Endothelial cell (in vitro differentiated cells): ENCODE measurements at regions not wholly inside any gene's neighbourhood (a gene's known extent, or its start where the extent isn't known, plus 50 kb on each side); places are given as distances from the start of the nearest gene placed in this dataset.
A peak's percentile ranks its signal among the peaks of the same experiment; 100 is the strongest.

Source experiments
- DNase-seq: peaks from one replicate; pipeline ENCODE4 v3.0.0; 2021; ENCODE audit warnings: low spot score
- H3K27ac Mint-ChIP-seq: one replicate; pipeline ENCODE4 v1.8.0; 2021; ENCODE audit warnings: mixed read lengths, inconsistent platforms; ENCODE audit not compliant: unreplicated experiment
- H3K27me3 Mint-ChIP-seq: one replicate; pipeline ENCODE4 v1.8.0; 2021; ENCODE audit warnings: mild to moderate bottlenecking, moderate library complexity, mixed read lengths, inconsistent platforms; ENCODE audit not compliant: unreplicated experiment
- H3K36me3 Mint-ChIP-seq: one replicate; pipeline ENCODE4 v1.8.0; 2021; ENCODE audit warnings: mild to moderate bottlenecking, low read depth, mixed read lengths, inconsistent platforms; ENCODE audit not compliant: unreplicated experiment
- H3K4me1 Mint-ChIP-seq: one replicate; pipeline ENCODE4 v1.8.0; 2021; ENCODE audit warnings: mild to moderate bottlenecking, mixed read lengths, inconsistent platforms; ENCODE audit not compliant: unreplicated experiment
- H3K4me3 Mint-ChIP-seq: one replicate; pipeline ENCODE4 v1.8.0; 2021; ENCODE audit warnings: mild to moderate bottlenecking, mixed read lengths, inconsistent platforms; ENCODE audit not compliant: unreplicated experiment
- H3K9me3 Mint-ChIP-seq: one replicate; pipeline ENCODE4 v1.8.0; 2021; ENCODE audit warnings: mixed read lengths, inconsistent platforms; ENCODE audit not compliant: unreplicated experiment
- TF ChIP-seq, protein P1 (sequence below): fragments of 200-600 bp; sonication (generic); IDR thresholded peaks from one replicate; pipeline ENCODE4 v1.5.0; 2021; ENCODE audit warnings: antibody characterized with exemption; ENCODE audit not compliant: unreplicated experiment

DNA sequence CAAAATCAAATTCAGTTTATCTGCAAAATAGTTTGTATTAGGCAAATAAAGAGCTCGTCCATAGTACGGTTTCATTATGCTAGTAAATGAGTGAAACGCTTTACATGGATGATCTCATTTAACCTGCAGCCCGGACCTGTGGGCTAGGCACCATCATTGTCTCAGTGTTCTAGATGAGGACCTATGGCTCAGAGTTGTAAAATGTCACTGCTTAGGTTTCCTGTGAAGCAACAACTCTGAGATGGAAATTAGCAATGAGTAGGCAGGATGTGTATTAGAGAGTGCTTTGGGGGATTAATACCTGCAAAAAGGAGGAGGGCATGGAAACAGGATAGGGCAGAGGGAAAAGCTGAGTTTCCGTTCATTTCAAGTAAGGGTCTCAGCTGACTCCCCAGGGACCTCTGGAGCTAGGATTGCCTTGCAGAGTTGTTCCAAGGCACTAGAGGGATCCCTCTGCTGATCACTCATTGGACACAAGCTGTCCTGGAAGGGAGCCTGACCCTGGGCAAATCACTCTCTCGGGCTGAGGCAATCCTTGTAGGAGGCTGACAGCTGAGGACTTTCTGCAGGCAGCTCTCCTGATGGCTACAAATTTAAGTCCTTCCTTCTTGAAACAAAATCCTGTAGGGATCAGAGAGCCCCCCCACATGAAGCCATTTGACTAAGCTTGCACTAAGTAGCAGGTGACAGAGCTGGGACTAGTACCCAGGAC lies 58.8 kb upstream of the SIX2 start:
- peak; percentile 9 for DNase-seq
- Mint-ChIP-seq H3K36me3 (no peaks in the 10 kb centered on the region), H3K27ac (no peak overlapping the region), H3K4me1 (peaks cover 8% of the 10 kb centered on the region), H3K27me3 (no peaks in the 10 kb centered on the region), H3K4me3 (no peak overlapping the region), H3K9me3 (peaks cover 4% of the 10 kb centered on the region)
- TF ChIP-seq, protein P1, sequence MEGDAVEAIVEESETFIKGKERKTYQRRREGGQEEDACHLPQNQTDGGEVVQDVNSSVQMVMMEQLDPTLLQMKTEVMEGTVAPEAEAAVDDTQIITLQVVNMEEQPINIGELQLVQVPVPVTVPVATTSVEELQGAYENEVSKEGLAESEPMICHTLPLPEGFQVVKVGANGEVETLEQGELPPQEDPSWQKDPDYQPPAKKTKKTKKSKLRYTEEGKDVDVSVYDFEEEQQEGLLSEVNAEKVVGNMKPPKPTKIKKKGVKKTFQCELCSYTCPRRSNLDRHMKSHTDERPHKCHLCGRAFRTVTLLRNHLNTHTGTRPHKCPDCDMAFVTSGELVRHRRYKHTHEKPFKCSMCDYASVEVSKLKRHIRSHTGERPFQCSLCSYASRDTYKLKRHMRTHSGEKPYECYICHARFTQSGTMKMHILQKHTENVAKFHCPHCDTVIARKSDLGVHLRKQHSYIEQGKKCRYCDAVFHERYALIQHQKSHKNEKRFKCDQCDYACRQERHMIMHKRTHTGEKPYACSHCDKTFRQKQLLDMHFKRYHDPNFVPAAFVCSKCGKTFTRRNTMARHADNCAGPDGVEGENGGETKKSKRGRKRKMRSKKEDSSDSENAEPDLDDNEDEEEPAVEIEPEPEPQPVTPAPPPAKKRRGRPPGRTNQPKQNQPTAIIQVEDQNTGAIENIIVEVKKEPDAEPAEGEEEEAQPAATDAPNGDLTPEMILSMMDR, result no peak
